Keratinocyte (primary cell): ENCODE measurements at regions not wholly inside any gene's neighbourhood (a gene's known extent, or its start where the extent isn't known, plus 50 kb on each side); places are given as distances from the start of the nearest gene placed in this dataset.

Experiments used
- EZH2 ChIP-seq: IDR thresholded peaks from one replicate; pipeline ENCODE4 v1.6.1; 2012; ENCODE audit warnings: inconsistent platforms, mild to moderate bottlenecking, low read length, moderate library complexity
- TF ChIP-seq, protein P1 (sequence below), 3 experiments: IDR thresholded peaks in 1 of 3; conservative IDR thresholded peaks in 1 of 3; optimal IDR thresholded peaks in 1 of 3; 2 replicates in 2 of 3; 3 replicates in 1 of 3; pipeline versions ENCODE3 to v1.5.1; 2011; ENCODE audit warnings: low read length in 3 of 3, mild to moderate bottlenecking in 3 of 3, moderate library complexity in 2 of 3, control low read depth in 1 of 3, inconsistent platforms in 1 of 3; ENCODE audit not compliant: insufficient read depth in 2 of 3; ENCODE audit errors: extremely low read depth in 1 of 3

DNA sequence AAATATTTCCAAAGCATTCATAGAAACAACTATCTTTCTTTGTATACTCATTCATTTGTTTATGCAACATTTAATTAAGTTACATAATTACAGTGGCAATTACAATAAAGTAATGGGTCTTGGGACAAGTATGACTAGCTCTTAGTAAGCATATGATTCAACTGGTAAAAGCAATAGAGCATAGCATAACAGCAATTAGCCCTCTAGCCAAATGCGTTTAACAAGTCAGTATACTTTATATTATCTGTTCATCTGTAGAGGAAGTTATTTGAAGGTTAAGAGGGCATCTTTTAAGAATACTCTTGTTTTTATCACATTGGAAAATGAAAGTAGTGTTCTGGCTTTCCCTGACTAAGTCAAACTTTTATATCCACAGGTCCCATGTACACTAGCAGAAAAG, 198.1 kb upstream of the UGT8 start:
- TF ChIP-seq, protein P1, sequence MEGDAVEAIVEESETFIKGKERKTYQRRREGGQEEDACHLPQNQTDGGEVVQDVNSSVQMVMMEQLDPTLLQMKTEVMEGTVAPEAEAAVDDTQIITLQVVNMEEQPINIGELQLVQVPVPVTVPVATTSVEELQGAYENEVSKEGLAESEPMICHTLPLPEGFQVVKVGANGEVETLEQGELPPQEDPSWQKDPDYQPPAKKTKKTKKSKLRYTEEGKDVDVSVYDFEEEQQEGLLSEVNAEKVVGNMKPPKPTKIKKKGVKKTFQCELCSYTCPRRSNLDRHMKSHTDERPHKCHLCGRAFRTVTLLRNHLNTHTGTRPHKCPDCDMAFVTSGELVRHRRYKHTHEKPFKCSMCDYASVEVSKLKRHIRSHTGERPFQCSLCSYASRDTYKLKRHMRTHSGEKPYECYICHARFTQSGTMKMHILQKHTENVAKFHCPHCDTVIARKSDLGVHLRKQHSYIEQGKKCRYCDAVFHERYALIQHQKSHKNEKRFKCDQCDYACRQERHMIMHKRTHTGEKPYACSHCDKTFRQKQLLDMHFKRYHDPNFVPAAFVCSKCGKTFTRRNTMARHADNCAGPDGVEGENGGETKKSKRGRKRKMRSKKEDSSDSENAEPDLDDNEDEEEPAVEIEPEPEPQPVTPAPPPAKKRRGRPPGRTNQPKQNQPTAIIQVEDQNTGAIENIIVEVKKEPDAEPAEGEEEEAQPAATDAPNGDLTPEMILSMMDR (optimal IDR thresholded peaks at IDR 0.05 in 1 of 3, IDR thresholded peaks at IDR 0.05 in 1 of 3, conservative IDR thresholded peaks at IDR 0.05 in 1 of 3; ENCODE audit: extremely low read depth in 1 of 3, insufficient read depth in 2 of 3, low read length in 3 of 3) = no peak
- no peak for TF ChIP-seq EZH2
